ENCODE measurements at regions not wholly inside any gene's neighbourhood (a gene's known extent, or its start where the extent isn't known, plus 50 kb on each side); places are given as distances from the start of the nearest gene placed in this dataset.

DNA sequence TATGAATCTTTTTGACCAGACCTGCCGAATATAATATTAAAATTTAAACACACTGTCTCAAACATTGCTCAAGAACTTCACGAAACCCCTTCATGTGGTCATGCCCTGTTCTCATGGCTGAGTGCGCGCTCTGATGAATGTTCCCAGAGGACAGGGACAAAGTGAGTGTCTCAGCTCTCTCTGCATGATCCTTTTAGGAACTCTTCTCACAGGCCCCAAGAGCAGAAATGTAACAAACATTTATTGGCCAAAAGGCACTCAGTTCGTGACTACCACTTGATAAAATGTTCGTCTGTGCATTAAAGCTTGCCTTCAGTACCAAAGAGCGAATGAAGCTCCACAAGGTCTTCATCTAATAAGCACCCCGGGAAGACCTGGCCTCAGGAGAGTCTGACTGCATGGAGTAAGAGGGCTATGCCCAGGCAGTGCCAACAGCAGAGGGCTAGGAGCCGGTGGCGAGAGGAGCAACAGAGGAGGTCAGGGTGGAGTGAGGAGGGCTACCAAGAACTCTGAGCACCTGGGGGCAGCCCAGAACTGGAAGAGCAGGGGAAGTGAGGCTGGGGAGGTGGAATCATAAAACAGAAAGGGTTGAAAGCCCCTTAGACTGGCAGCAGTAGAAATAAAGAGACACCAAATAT, 171.1 kb downstream of the RHOU start:
- TF ChIP-seq CTCF (conservative IDR thresholded peaks at IDR 0.05; ENCODE audit: low read depth in 2 of 2): no peak
- no peak for TF ChIP-seq STAT1 (IDR thresholded peaks at IDR 0.05; ENCODE audit: unreplicated experiment)
- TF ChIP-seq ETS1 (IDR thresholded peaks at IDR 0.05): no peak
- no peak for TF ChIP-seq EZH2 (IDR thresholded peaks at IDR 0.05; ENCODE audit: low read depth, unreplicated experiment)
- TF ChIP-seq, protein P1, sequence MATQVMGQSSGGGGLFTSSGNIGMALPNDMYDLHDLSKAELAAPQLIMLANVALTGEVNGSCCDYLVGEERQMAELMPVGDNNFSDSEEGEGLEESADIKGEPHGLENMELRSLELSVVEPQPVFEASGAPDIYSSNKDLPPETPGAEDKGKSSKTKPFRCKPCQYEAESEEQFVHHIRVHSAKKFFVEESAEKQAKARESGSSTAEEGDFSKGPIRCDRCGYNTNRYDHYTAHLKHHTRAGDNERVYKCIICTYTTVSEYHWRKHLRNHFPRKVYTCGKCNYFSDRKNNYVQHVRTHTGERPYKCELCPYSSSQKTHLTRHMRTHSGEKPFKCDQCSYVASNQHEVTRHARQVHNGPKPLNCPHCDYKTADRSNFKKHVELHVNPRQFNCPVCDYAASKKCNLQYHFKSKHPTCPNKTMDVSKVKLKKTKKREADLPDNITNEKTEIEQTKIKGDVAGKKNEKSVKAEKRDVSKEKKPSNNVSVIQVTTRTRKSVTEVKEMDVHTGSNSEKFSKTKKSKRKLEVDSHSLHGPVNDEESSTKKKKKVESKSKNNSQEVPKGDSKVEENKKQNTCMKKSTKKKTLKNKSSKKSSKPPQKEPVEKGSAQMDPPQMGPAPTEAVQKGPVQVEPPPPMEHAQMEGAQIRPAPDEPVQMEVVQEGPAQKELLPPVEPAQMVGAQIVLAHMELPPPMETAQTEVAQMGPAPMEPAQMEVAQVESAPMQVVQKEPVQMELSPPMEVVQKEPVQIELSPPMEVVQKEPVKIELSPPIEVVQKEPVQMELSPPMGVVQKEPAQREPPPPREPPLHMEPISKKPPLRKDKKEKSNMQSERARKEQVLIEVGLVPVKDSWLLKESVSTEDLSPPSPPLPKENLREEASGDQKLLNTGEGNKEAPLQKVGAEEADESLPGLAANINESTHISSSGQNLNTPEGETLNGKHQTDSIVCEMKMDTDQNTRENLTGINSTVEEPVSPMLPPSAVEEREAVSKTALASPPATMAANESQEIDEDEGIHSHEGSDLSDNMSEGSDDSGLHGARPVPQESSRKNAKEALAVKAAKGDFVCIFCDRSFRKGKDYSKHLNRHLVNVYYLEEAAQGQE (IDR thresholded peaks at IDR 0.05; ENCODE audit: unreplicated experiment): no peak
- no peak for TF ChIP-seq POLR2AphosphoS5 (IDR thresholded peaks at IDR 0.05; ENCODE audit: low read depth)
- TF ChIP-seq JUNB (IDR thresholded peaks at IDR 0.05; ENCODE audit: unreplicated experiment): no peak
- TF ChIP-seq EZH2phosphoT487 (IDR thresholded peaks at IDR 0.05; ENCODE audit: unreplicated experiment): no peak
- TF ChIP-seq NANOG (IDR thresholded peaks at IDR 0.05; ENCODE audit: borderline replicate concordance): no peak

Measured in GM23338 (cell line).